ENCODE measurements at regions not wholly inside any gene's neighbourhood (a gene's known extent, or its start where the extent isn't known, plus 50 kb on each side); places are given as distances from the start of the nearest gene placed in this dataset.

GRCh38 chr11:16605894-16606783, 132.3 kb upstream of the C11orf58 start:
- Histone ChIP-seq H3K4me1 (ENCODE audit: control insufficient read depth in 2 of 2, insufficient read depth in 2 of 2, low read length in 2 of 2) (peaks cover 34 to 52% of the 10 kb centered on the region in 2 donors), H3K4me2 (replicated peaks; ENCODE audit: low read depth, low read length, poor library complexity, severe bottlenecking) (peak overlapping the region; percentile 67), H3K4me3 (ENCODE audit: control extremely low read depth in 1 of 5, extremely low read depth in 1 of 5, insufficient read depth in 1 of 5, low read depth in 2 of 5, low read length in 4 of 5) (peak overlapping the region in 3 of 5 experiments; percentile 23 to 25 (median 23)), H3K27ac (ENCODE audit: low read length in 2 of 2) (no peak overlapping the region), H3K9ac (ENCODE audit: low read length) (peak overlapping the region; percentile 44), H2AFZ (ENCODE audit: insufficient read depth, low read depth, low read length, poor library complexity, severe bottlenecking) (peak overlapping the region; percentile 30), H3K27me3 (replicated peaks in 1 of 4; ENCODE audit: control extremely low read depth in 1 of 4, control insufficient read depth in 3 of 4, insufficient read depth in 4 of 4, low read length in 3 of 4) (peaks cover 0 to 79% (median 73%) of the 10 kb centered on the region in 4 experiments), H3K9me3 (ENCODE audit: control extremely low read depth in 1 of 3, control insufficient read depth in 2 of 3, insufficient read depth in 1 of 3, low read length in 2 of 3) (peaks cover 0 to 60% (median 10%) of the 10 kb centered on the region in 3 donors), H3K36me3 (replicated peaks in 1 of 2; ENCODE audit: control extremely low read depth in 1 of 2, control insufficient read depth in 1 of 2, extremely low read depth in 1 of 2, insufficient read depth in 2 of 2, low read length in 1 of 2) (no peaks in the 10 kb centered on the region), H4K20me1 (ENCODE audit: control insufficient read depth, insufficient read depth, low read length, poor library complexity, severe bottlenecking) (no peaks in the 10 kb centered on the region), H3K79me2 (ENCODE audit: control insufficient read depth, insufficient read depth, low read length) (no peaks in the 10 kb centered on the region)
- H3K9me3 Mint-ChIP-seq (ENCODE audit: insufficient read depth): peaks cover 4% of the 10 kb centered on the region
- ChIA-PET CTCF (interaction anchor here (0.6 kb wide), 1 partner anchor 11 kb away, joined by 3 read pairs; no protein-coding TSS in a partner anchor), POLR2A (no interaction called here)
- WGBS (ENCODE audit: insufficient coverage): 8% methylated on average over 17 of the region's 36 CpGs
- peak overlapping the region; percentile 28 for H3K27ac Mint-ChIP-seq
- intact Hi-C loops (cut with micrococcal nuclease): no loop called here
- DNase-seq: peak; percentile 83
- H3K27me3 Mint-ChIP-seq: peaks cover 43% of the 10 kb centered on the region
- TF ChIP-seq EZH2 (IDR thresholded peaks at IDR 0.05; ENCODE audit: borderline replicate concordance, insufficient read depth, low read depth, low read length, poor library complexity, severe bottlenecking) (peak; percentile 68), CTCF (IDR thresholded peaks at IDR 0.05) (peak; percentile 92)
- ATAC-seq (ENCODE audit: low read depth): peak; percentile 86
- peaks cover 25% of the 10 kb centered on the region for H3K4me1 Mint-ChIP-seq
- peak overlapping the region; percentile 80 for H3K4me3 Mint-ChIP-seq

- peak overlapping the region; percentile 67 for H3K4me2 ChIP-seq (replicated peaks; ENCODE audit: low read depth, low read length, poor library complexity, severe bottlenecking)
- CTCF ChIA-PET: no interaction called here
- Mint-ChIP-seq H3K27me3 (peaks cover 42% of the 10 kb centered on the region), H3K27ac (no peak overlapping the region), H3K9me3 (ENCODE audit: insufficient read depth) (peaks cover 4% of the 10 kb centered on the region), H3K4me3 (peak overlapping the region; percentile 80), H3K4me1 (peaks cover 25% of the 10 kb centered on the region)
- peak overlapping the region; percentile 44 for H3K9ac ChIP-seq (ENCODE audit: low read length)
- peaks cover 34 to 52% of the 10 kb centered on the region in 2 donors for H3K4me1 ChIP-seq (ENCODE audit: control insufficient read depth in 2 of 2, insufficient read depth in 2 of 2, low read length in 2 of 2)
- POLR2A ChIA-PET: no interaction called here
- H3K27ac ChIP-seq (ENCODE audit: low read length in 2 of 2): no peak overlapping the region
- H3K27me3 ChIP-seq (replicated peaks in 1 of 4; ENCODE audit: control extremely low read depth in 1 of 4, control insufficient read depth in 3 of 4, insufficient read depth in 4 of 4, low read length in 3 of 4): peaks cover 0 to 81% (median 68%) of the 10 kb centered on the region in 4 experiments
- DNase-seq: peak; percentile 31
- H3K79me2 ChIP-seq (ENCODE audit: control insufficient read depth, insufficient read depth, low read length): no peaks in the 10 kb centered on the region
- H3K9me3 ChIP-seq (ENCODE audit: control extremely low read depth in 1 of 3, control insufficient read depth in 2 of 3, insufficient read depth in 1 of 3, low read length in 2 of 3): peaks cover 0 to 53% (median 10%) of the 10 kb centered on the region in 3 donors
- ATAC-seq (ENCODE audit: low read depth): no peak
- TF ChIP-seq CTCF (IDR thresholded peaks at IDR 0.05) (no peak), EZH2 (IDR thresholded peaks at IDR 0.05; ENCODE audit: borderline replicate concordance, insufficient read depth, low read depth, low read length, poor library complexity, severe bottlenecking) (no peak)
- intact Hi-C loops (cut with micrococcal nuclease): no loop called here
- H4K20me1 ChIP-seq (ENCODE audit: control insufficient read depth, insufficient read depth, low read length, poor library complexity, severe bottlenecking): no peaks in the 10 kb centered on the region
- peak overlapping the region in 3 of 5 experiments; percentile 15 to 23 (median 21) for H3K4me3 ChIP-seq (ENCODE audit: control extremely low read depth in 1 of 5, extremely low read depth in 1 of 5, insufficient read depth in 1 of 5, low read depth in 2 of 5, low read length in 4 of 5)
- peak overlapping the region; percentile 30 for H2AFZ ChIP-seq (ENCODE audit: insufficient read depth, low read depth, low read length, poor library complexity, severe bottlenecking)
- no peaks in the 10 kb centered on the region for H3K36me3 ChIP-seq (replicated peaks in 1 of 2; ENCODE audit: control extremely low read depth in 1 of 2, control insufficient read depth in 1 of 2, extremely low read depth in 1 of 2, insufficient read depth in 2 of 2, low read length in 1 of 2)
- WGBS (ENCODE audit: insufficient coverage): 0% methylated on average over 4 of the region's 32 CpGs
Observed at GRCh38 chr11:16605389-16605893, 133.0 kb upstream of the C11orf58 start.
